ENCODE measurements at regions not wholly inside any gene's neighbourhood (a gene's known extent, or its start where the extent isn't known, plus 50 kb on each side); places are given as distances from the start of the nearest gene placed in this dataset.

GRCh38 chr6:144641286-144641685 lies 356.2 kb downstream of the UTRN start:
- no peak for TF ChIP-seq CTCF (IDR thresholded peaks at IDR 0.05; ENCODE audit: low read length)
- TF ChIP-seq EZH2 (IDR thresholded peaks at IDR 0.05; ENCODE audit: borderline replicate concordance, low read length): no peak

All from OCI-LY1 (cell line).